DOHH2 (cell line): ENCODE measurements at regions not wholly inside any gene's neighbourhood (a gene's known extent, or its start where the extent isn't known, plus 50 kb on each side); places are given as distances from the start of the nearest gene placed in this dataset.

Experiments used
- H3F3A ChIP-seq: fragments of 200-600 bp; sonication (generic), shearing (Covaris generic); 2 replicates; pipeline ENCODE4 v1.6.0; 2016; ENCODE audit warnings: antibody characterized with exemption, mild to moderate bottlenecking; ENCODE audit not compliant: control insufficient read depth, insufficient read depth
- H3K27ac ChIP-seq: fragments of 200-600 bp; sonication (generic); 2 replicates; pipeline ENCODE4 v1.5.1; 2014; ENCODE audit warnings: low read depth, mild to moderate bottlenecking, low read length, moderate library complexity
- H3K27me3 ChIP-seq: fragments of 200-600 bp; sonication (generic); 2 replicates; pipeline ENCODE4 v1.6.1; 2014; ENCODE audit warnings: mild to moderate bottlenecking, low read length, mixed read lengths; ENCODE audit not compliant: control insufficient read depth
- H3K36me3 ChIP-seq: fragments of 200-600 bp; sonication (generic); 2 replicates; pipeline ENCODE4 v1.6.1; 2014; ENCODE audit warnings: mild to moderate bottlenecking, low read length, moderate library complexity, mixed read lengths; ENCODE audit not compliant: control insufficient read depth
- H3K4me1 ChIP-seq: fragments of 200-600 bp; sonication (generic); 2 replicates; pipeline ENCODE4 v1.6.1; 2014; ENCODE audit warnings: mild to moderate bottlenecking, low read length, mixed read lengths; ENCODE audit not compliant: control insufficient read depth
- H3K4me2 ChIP-seq: fragments of 200-600 bp; sonication (generic); 2 replicates; pipeline ENCODE4 v1.6.0; 2014; ENCODE audit warnings: mild to moderate bottlenecking, low read length, moderate library complexity
- H3K4me3 ChIP-seq: fragments of 200-600 bp; sonication (generic); 2 replicates; pipeline ENCODE4 v1.5.1; 2014; ENCODE audit warnings: mild to moderate bottlenecking, low read length, mixed read lengths
- H3K79me2 ChIP-seq: fragments of 200-600 bp; sonication (generic); 2 replicates; pipeline ENCODE4 v1.6.1; 2014; ENCODE audit warnings: mild to moderate bottlenecking, low read length, mixed read lengths; ENCODE audit not compliant: control insufficient read depth
- H3K9me2 ChIP-seq: fragments of 200-600 bp; sonication (generic); replicated peaks from 2 replicates; pipeline ENCODE4 v1.6.1; 2014; ENCODE audit warnings: mild to moderate bottlenecking, low read length, mixed read lengths; ENCODE audit not compliant: control insufficient read depth
- H3K9me3 ChIP-seq: fragments of 200-600 bp; sonication (generic); 2 replicates; pipeline ENCODE4 v1.6.1; 2014; ENCODE audit warnings: antibody characterized with exemption, low read length, mixed read lengths; ENCODE audit not compliant: control insufficient read depth, insufficient read depth
- H4K20me1 ChIP-seq: fragments of 200-600 bp; sonication (generic); 2 replicates; pipeline ENCODE4 v1.6.0; 2014; ENCODE audit warnings: low read depth, mild to moderate bottlenecking, antibody characterized with exemption, low read length, moderate library complexity; ENCODE audit not compliant: control insufficient read depth, insufficient read depth
- CTCF ChIP-seq: fragments of 200-600 bp; sonication (generic); IDR thresholded peaks from one replicate; pipeline ENCODE4 v1.5.1; 2014; ENCODE audit warnings: antibody characterized with exemption, mild to moderate bottlenecking, low read depth, low read length; ENCODE audit not compliant: poor library complexity, severe bottlenecking
- EZH2phosphoT487 ChIP-seq: fragments of 200-600 bp; sonication (generic); IDR thresholded peaks from 2 replicates; pipeline ENCODE4 v1.6.1; 2017; ENCODE audit warnings: borderline replicate concordance, mild to moderate bottlenecking, antibody characterized with exemption, low read length, moderate library complexity, mixed read lengths

DNA sequence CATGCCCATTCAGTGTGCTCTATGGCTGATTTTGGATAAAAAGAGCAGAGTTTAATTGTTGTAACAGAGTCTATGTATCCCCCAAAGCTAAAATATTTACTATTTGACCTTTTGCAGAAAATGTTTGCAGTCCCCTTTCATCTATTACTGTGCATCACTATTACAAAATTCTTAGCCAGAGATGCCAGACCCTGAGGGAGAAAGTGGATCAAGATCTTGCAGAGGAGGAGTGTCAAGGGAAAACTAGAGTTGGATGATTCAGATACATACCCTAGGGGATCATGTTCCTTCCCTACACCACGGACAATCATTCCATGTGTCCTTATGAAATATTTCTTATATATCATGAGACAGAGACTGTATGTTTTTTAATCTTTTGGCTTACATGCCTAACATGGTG lies 68.6 kb upstream of the TPRG1 start:
- no peaks in the 10 kb centered on the region for H3K36me3 ChIP-seq
- no peak overlapping the region for H3K4me2 ChIP-seq
- H3K9me3 ChIP-seq = no peaks in the 10 kb centered on the region
- H3K4me1 ChIP-seq = no peaks in the 10 kb centered on the region
- TF ChIP-seq CTCF = no peak
- no peak for TF ChIP-seq EZH2phosphoT487
- H3K9me2 ChIP-seq = no peaks in the 10 kb centered on the region
- peaks cover 4% of the 10 kb centered on the region for H3K27me3 ChIP-seq
- no peaks in the 10 kb centered on the region for H3F3A ChIP-seq
- no peaks in the 10 kb centered on the region for H4K20me1 ChIP-seq
- no peak overlapping the region for H3K27ac ChIP-seq
- no peak overlapping the region for H3K4me3 ChIP-seq
- no peaks in the 10 kb centered on the region for H3K79me2 ChIP-seq

GRCh38 chr3:189108067-189108466 lies 63.7 kb upstream of the TPRG1 start:
- Histone ChIP-seq H3K4me3 (no peak overlapping the region), H3K4me2 (no peak overlapping the region), H3K9me2 (no peaks in the 10 kb centered on the region)

DNA sequence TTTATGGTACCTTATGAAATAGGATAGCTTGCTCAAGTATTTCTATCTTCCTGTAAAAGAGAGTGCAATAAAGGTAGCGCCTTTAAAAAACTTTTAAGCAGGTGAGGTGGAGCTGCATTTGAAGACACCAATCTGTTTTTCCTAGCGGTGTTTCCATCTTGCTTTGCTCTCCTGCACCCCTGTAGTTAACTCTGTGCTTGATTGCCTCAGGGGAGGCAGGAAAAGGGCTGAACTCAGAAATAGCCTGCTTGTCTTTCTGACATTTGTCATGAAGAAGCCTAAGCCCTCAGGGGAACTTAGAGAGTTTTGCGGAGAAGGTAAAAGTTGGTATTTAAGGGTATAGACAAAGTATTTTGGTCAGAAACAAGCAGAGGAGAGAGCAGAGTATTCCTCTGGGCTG lies 63.0 kb upstream of the TPRG1 start:
- H3K79me2 ChIP-seq = no peaks in the 10 kb centered on the region
- no peak overlapping the region for H3K27ac ChIP-seq
- peaks cover 8% of the 10 kb centered on the region; the same call in 1 of the 2 replicates for H3K27me3 ChIP-seq
- H3K4me2 ChIP-seq = no peak overlapping the region
- no peaks in the 10 kb centered on the region for H3F3A ChIP-seq
- H3K4me1 ChIP-seq = no peaks in the 10 kb centered on the region
- no peak overlapping the region for H3K4me3 ChIP-seq
- TF ChIP-seq CTCF (no peak), EZH2phosphoT487 (no peak)
- H4K20me1 ChIP-seq = no peaks in the 10 kb centered on the region
- no peaks in the 10 kb centered on the region for H3K36me3 ChIP-seq
- H3K9me2 ChIP-seq = no peaks in the 10 kb centered on the region
- H3K9me3 ChIP-seq = no peaks in the 10 kb centered on the region

More at GRCh38 chr3:189108067-189108466, 63.7 kb upstream of the TPRG1 start:
- Histone ChIP-seq H3K27ac (no peak overlapping the region), H3K27me3 (peaks cover 8% of the 10 kb centered on the region; the same call in 1 of the 2 replicates), H3K36me3 (no peaks in the 10 kb centered on the region), H3K79me2 (no peaks in the 10 kb centered on the region), H4K20me1 (no peaks in the 10 kb centered on the region), H3K4me1 (no peaks in the 10 kb centered on the region), H3F3A (no peaks in the 10 kb centered on the region), H3K9me3 (no peaks in the 10 kb centered on the region)
- TF ChIP-seq EZH2phosphoT487 (no peak), CTCF (no peak)
